Fibroblast of lung (primary cell): ENCODE measurements at regions not wholly inside any gene's neighbourhood (a gene's known extent, or its start where the extent isn't known, plus 50 kb on each side); places are given as distances from the start of the nearest gene placed in this dataset.

Source experiments
- DNase-seq, 2 donors: peaks; one replicate each; pipeline versions ENCODE4 v3.0.0 to v3.0.0-alpha.2; 2010; ENCODE audit warnings: low read depth in 2 of 2
- H2AFZ ChIP-seq: 2 replicates; pipeline ENCODE4 v1.5.1; 2012; ENCODE audit warnings: low read length, control low read depth, inconsistent platforms
- H3K27ac ChIP-seq: 2 replicates; pipeline ENCODE4 v1.5.1; 2011; ENCODE audit warnings: low read length, control low read depth; ENCODE audit not compliant: insufficient read depth
- H3K27me3 ChIP-seq: 2 replicates; pipeline ENCODE4 v1.5.1; 2011; ENCODE audit warnings: mild to moderate bottlenecking, low read length; ENCODE audit not compliant: control insufficient read depth, insufficient read depth
- H3K36me3 ChIP-seq: 2 replicates; pipeline ENCODE4 v1.5.1; 2011; ENCODE audit warnings: low read length; ENCODE audit not compliant: control insufficient read depth, insufficient read depth
- H3K4me1 ChIP-seq: 2 replicates; pipeline ENCODE4 v1.5.1; 2011; ENCODE audit warnings: low read length; ENCODE audit not compliant: control insufficient read depth, insufficient read depth; ENCODE audit errors: extremely low read depth
- H3K4me2 ChIP-seq: 2 replicates; pipeline ENCODE4 v1.5.1; 2011; ENCODE audit warnings: low read length, control low read depth; ENCODE audit not compliant: insufficient read depth; ENCODE audit errors: extremely low read depth
- H3K4me3 ChIP-seq, 4 experiments: fragments of 200-600 bp in 1 of 4; sonication (generic) in 1 of 4; replicated peaks in 1 of 4; 2 replicates each; pipeline ENCODE4 v1.5.1; 2011 to 2016; ENCODE audit warnings: low read length in 4 of 4, low read depth in 3 of 4, mild to moderate bottlenecking in 3 of 4, control low read depth in 2 of 4, inconsistent platforms in 1 of 4, mixed read lengths in 1 of 4; ENCODE audit not compliant: insufficient read depth in 1 of 4; ENCODE audit errors: control extremely low read depth in 1 of 4
- H3K79me2 ChIP-seq: 2 replicates; pipeline ENCODE4 v1.5.1; 2012; ENCODE audit warnings: mild to moderate bottlenecking, low read length, inconsistent platforms; ENCODE audit not compliant: control insufficient read depth, insufficient read depth
- H3K9ac ChIP-seq: 2 replicates; pipeline ENCODE4 v1.5.1; 2011; ENCODE audit warnings: mild to moderate bottlenecking, low read length, control low read depth; ENCODE audit not compliant: insufficient read depth
- H3K9me3 ChIP-seq: 2 replicates; pipeline ENCODE4 v1.5.1; 2012; ENCODE audit warnings: low read depth, low read length; ENCODE audit not compliant: control insufficient read depth, insufficient read depth
- H4K20me1 ChIP-seq: 2 replicates; pipeline ENCODE4 v1.5.1; 2011; ENCODE audit warnings: low read length; ENCODE audit not compliant: control insufficient read depth, insufficient read depth; ENCODE audit errors: extremely low read depth
- CTCF ChIP-seq, 2 donors: IDR thresholded peaks in 1 of 2; conservative IDR thresholded peaks in 1 of 2; 1 replicate in 1 of 2; 2 replicates in 1 of 2; pipeline ENCODE4 v1.5.1; 2011 to 2012; ENCODE audit warnings: low read length in 2 of 2, control low read depth in 1 of 2, inconsistent platforms in 1 of 2, low read depth in 1 of 2, mild to moderate bottlenecking in 1 of 2
- EZH2 ChIP-seq: IDR thresholded peaks from 2 replicates; pipeline ENCODE4 v1.5.1; 2012; ENCODE audit warnings: low read length, control low read depth, mild to moderate bottlenecking; ENCODE audit errors: missing control alignments

DNA sequence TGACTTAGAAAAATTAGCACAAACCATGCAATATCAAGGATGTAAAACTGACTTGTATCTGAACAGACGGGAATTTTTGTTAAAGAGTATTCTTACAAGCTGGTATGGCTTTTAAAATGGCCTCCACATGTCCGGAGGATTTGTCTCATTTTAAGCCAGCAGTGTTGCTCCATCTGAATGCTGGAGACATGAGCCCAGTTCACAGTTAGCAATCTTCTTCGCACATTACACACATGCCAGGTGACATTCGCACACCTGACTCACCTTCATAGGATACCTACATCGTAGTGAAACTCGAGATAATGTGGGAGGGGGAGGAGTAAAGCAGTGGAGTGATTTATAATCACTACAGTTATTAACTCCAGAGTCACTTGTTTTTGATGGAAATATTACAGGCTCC is 231.8 kb upstream of the RBBP8 start:
- TF ChIP-seq CTCF (conservative IDR thresholded peaks at IDR 0.05 in 1 of 2, IDR thresholded peaks at IDR 0.05 in 1 of 2; ENCODE audit: low read depth in 1 of 2, low read length in 2 of 2) (no peak), EZH2 (no peak)
- Histone ChIP-seq H2AFZ (no peak overlapping the region), H3K4me2 (no peak overlapping the region), H3K27ac (no peak overlapping the region), H4K20me1 (no peaks in the 10 kb centered on the region), H3K27me3 (no peaks in the 10 kb centered on the region), H3K4me1 (no peaks in the 10 kb centered on the region), H3K79me2 (no peaks in the 10 kb centered on the region), H3K9me3 (no peaks in the 10 kb centered on the region), H3K4me3 (no peak overlapping the region), H3K9ac (no peak overlapping the region), H3K36me3 (no peaks in the 10 kb centered on the region)
- DNase-seq: no peak

DNA sequence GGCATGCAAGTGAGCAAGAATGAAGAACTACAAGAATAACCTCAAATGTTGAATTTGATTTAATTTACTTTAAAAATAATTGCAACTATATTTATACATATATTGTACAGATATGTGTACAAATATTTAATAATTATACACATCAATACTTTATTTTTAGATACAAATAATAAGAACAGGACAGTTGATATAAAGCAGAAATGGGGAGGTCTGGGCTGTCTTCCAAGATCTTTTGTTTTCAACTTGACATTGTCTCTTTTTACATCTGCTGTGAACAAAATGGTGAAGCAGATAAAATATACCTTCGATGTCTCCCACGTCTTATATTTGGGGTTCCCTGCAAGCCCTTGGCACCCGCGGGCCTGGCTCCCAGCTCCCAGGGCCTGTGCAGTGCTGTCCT is 231.3 kb upstream of the RBBP8 start:
- DNase-seq: no peak
- Histone ChIP-seq H4K20me1 (no peaks in the 10 kb centered on the region), H3K79me2 (no peaks in the 10 kb centered on the region), H3K9me3 (no peaks in the 10 kb centered on the region), H3K27ac (no peak overlapping the region), H3K4me3 (no peak overlapping the region), H2AFZ (no peak overlapping the region), H3K4me1 (no peaks in the 10 kb centered on the region), H3K27me3 (no peaks in the 10 kb centered on the region), H3K9ac (no peak overlapping the region), H3K36me3 (no peaks in the 10 kb centered on the region), H3K4me2 (no peak overlapping the region)
- TF ChIP-seq CTCF (conservative IDR thresholded peaks at IDR 0.05 in 1 of 2, IDR thresholded peaks at IDR 0.05 in 1 of 2; ENCODE audit: low read depth in 1 of 2, low read length in 2 of 2) (no peak), EZH2 (no peak)

DNA sequence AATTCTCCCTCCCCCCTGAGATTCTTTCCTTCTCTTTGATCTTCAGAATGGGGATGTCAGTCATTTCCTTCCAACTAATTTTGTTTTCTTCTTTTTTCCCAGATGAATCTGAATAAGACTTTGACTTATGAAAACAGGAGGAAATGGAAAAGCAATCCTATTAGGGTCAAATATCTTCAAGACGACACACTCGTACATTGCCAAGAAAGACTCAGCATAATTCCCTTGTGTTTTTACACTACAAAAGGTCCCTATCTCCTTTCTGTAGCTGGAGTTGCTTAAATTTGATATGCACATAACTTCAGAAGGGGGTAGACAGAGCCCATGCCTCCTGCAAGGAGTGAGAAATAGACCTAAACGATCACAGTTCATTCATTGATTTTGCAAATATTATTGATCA is 230.3 kb upstream of the RBBP8 start:
- H3K27ac ChIP-seq: no peak overlapping the region
- no peaks in the 10 kb centered on the region for H4K20me1 ChIP-seq
- no peak overlapping the region for H2AFZ ChIP-seq
- H3K9me3 ChIP-seq: no peaks in the 10 kb centered on the region
- H3K79me2 ChIP-seq: no peaks in the 10 kb centered on the region
- H3K4me1 ChIP-seq: no peaks in the 10 kb centered on the region
- no peak for TF ChIP-seq CTCF (conservative IDR thresholded peaks at IDR 0.05 in 1 of 2, IDR thresholded peaks at IDR 0.05 in 1 of 2; ENCODE audit: low read depth in 1 of 2, low read length in 2 of 2)
- no peak for TF ChIP-seq EZH2
- H3K36me3 ChIP-seq: no peaks in the 10 kb centered on the region
- H3K4me2 ChIP-seq: no peak overlapping the region
- no peak overlapping the region for H3K4me3 ChIP-seq
- no peak for DNase-seq
- H3K9ac ChIP-seq: no peak overlapping the region
- H3K27me3 ChIP-seq: no peaks in the 10 kb centered on the region
